ENCODE measurements at regions not wholly inside any gene's neighbourhood (a gene's known extent, or its start where the extent isn't known, plus 50 kb on each side); places are given as distances from the start of the nearest gene placed in this dataset.

- no peak for DNase-seq
Observed at GRCh38 chr19:34305221-34306083, 51.1 kb downstream of the GARRE1 start.

- DNase-seq, result no peak
Observed at GRCh38 chr19:34306213-34306661, 51.9 kb downstream of the GARRE1 start.

GRCh38 chr19:34306824-34307223, 52.5 kb downstream of the GARRE1 start:
- no peak for DNase-seq

GRCh38 chr19:34308381-34309367, 54.3 kb downstream of the GARRE1 start:
- no peak for DNase-seq

- DNase-seq, result no peak
Observed at GRCh38 chr19:34309368-34310138, 55.2 kb downstream of the GARRE1 start.

GRCh38 chr19:34310494-34310981, 54.5 kb upstream of the GPI start:
- peak; percentile 95 for DNase-seq

- no peak for DNase-seq
Observed at GRCh38 chr19:34313188-34313587, 51.8 kb upstream of the GPI start.

GRCh38 chr19:34314437-34315313, 50.3 kb upstream of the GPI start:
- DNase-seq, result no peak

Data from NCI-H510A treated with DMSO at 0.1 percent for 48 hours (cell line).